GM21529 (cell line): ENCODE measurements at regions not wholly inside any gene's neighbourhood (a gene's known extent, or its start where the extent isn't known, plus 50 kb on each side); places are given as distances from the start of the nearest gene placed in this dataset.
"Not testable (repeated sequence)": the region's sequence is repeated elsewhere in the genome, so short reads cannot be mapped to it uniquely, and the experiment has no call there.

ENCODE experiments used
- ATAC-seq: cut with Tn5 transposase; IDR thresholded peaks from one replicate; pipeline ENCODE4 v1.9.1; 2021; ENCODE audit not compliant: unreplicated experiment

- ATAC-seq = no peak
Observed at GRCh38 chr3:145628211-145628610, 532.8 kb downstream of the PLOD2 start.

GRCh38 chr3:145637105-145637504 lies 523.9 kb downstream of the PLOD2 start:
- ATAC-seq = no peak

- no peak for ATAC-seq
Observed at GRCh38 chr3:145639003-145639606, 521.9 kb downstream of the PLOD2 start.

- no peak for ATAC-seq
Observed at GRCh38 chr3:145639875-145640274, 521.1 kb downstream of the PLOD2 start.

- no peak for ATAC-seq
Observed at GRCh38 chr3:145648396-145648795, 512.6 kb downstream of the PLOD2 start.

GRCh38 chr3:145649368-145649887 lies 511.6 kb downstream of the PLOD2 start:
- no peak for ATAC-seq

GRCh38 chr3:145650170-145650569 lies 510.8 kb downstream of the PLOD2 start:
- ATAC-seq = no peak

GRCh38 chr3:145671121-145671520 lies 489.9 kb downstream of the PLOD2 start:
- ATAC-seq = no peak

- ATAC-seq = no peak
Observed at GRCh38 chr3:145673838-145674237, 487.1 kb downstream of the PLOD2 start.

- no peak for ATAC-seq
Observed at GRCh38 chr3:145678401-145678800, 482.6 kb downstream of the PLOD2 start.

GRCh38 chr3:145681181-145681580 lies 479.8 kb downstream of the PLOD2 start:
- no peak for ATAC-seq

- not testable (repeated sequence) for ATAC-seq
Observed at GRCh38 chr3:145687978-145688377, 473.0 kb downstream of the PLOD2 start.

GRCh38 chr3:145692751-145693150 lies 468.2 kb downstream of the PLOD2 start:
- ATAC-seq = no peak

- no peak for ATAC-seq
Observed at GRCh38 chr3:145696011-145696410, 465.0 kb downstream of the PLOD2 start.

- ATAC-seq = no peak
Observed at GRCh38 chr3:145698250-145698649, 462.7 kb downstream of the PLOD2 start.

GRCh38 chr3:145698749-145699148 lies 462.2 kb downstream of the PLOD2 start:
- no peak for ATAC-seq

GRCh38 chr3:145704020-145704419 lies 457.0 kb downstream of the PLOD2 start:
- ATAC-seq = no peak

GRCh38 chr3:145709779-145710178 lies 451.2 kb downstream of the PLOD2 start:
- ATAC-seq = not testable (repeated sequence)

GRCh38 chr3:145716519-145716918 lies 444.5 kb downstream of the PLOD2 start:
- ATAC-seq = no peak

GRCh38 chr3:145719114-145719513 lies 441.9 kb downstream of the PLOD2 start:
- ATAC-seq = no peak

- ATAC-seq = no peak
Observed at GRCh38 chr3:145721273-145721805, 439.6 kb downstream of the PLOD2 start.

- no peak for ATAC-seq
Observed at GRCh38 chr3:145721815-145722214, 439.2 kb downstream of the PLOD2 start.

GRCh38 chr3:145727476-145727875 lies 433.5 kb downstream of the PLOD2 start:
- ATAC-seq = no peak
